HL-60 (cell line): ENCODE measurements at regions not wholly inside any gene's neighbourhood (a gene's known extent, or its start where the extent isn't known, plus 50 kb on each side); places are given as distances from the start of the nearest gene placed in this dataset.

Experiments
- DNase-seq, 2 experiments: peaks; one replicate each; pipeline ENCODE4 v3.0.0-alpha.2; 2010 to 2020; ENCODE audit warnings: low read depth in 1 of 2, low spot score in 1 of 2
- H3K27ac ChIP-seq: fragments of 250-450 bp; sonication (Bioruptor Pico); replicated peaks from 2 replicates; pipeline ENCODE4 v1.5.1; 2020; ENCODE audit warnings: mild to moderate bottlenecking, moderate library complexity
- H3K27me3 ChIP-seq: fragments of 250-450 bp; sonication (Bioruptor Pico); 2 replicates; pipeline ENCODE4 v1.5.1; 2021; ENCODE audit warnings: mild to moderate bottlenecking, moderate library complexity; ENCODE audit not compliant: insufficient read depth, poor library complexity, severe bottlenecking
- H3K4me3 ChIP-seq: replicated peaks from 2 replicates; pipeline ENCODE4 v1.5.1; 2011; ENCODE audit warnings: mild to moderate bottlenecking, control low read depth, low read length; ENCODE audit not compliant: insufficient read depth
- CTCF ChIP-seq: IDR thresholded peaks from one replicate; pipeline ENCODE4 v1.5.1; 2011; ENCODE audit warnings: low read length, control low read depth, inconsistent platforms; ENCODE audit not compliant: insufficient read depth
- GABPA ChIP-seq: IDR thresholded peaks from 2 replicates; pipeline ENCODE4 v1.6.1; 2012; ENCODE audit warnings: low read depth
- POLR2AphosphoS5 ChIP-seq: IDR thresholded peaks from 2 replicates; pipeline ENCODE4 v1.6.1; 2012; ENCODE audit warnings: low read depth
- REST ChIP-seq: IDR thresholded peaks from 2 replicates; pipeline ENCODE4 v1.6.1; 2012; ENCODE audit warnings: low read depth; ENCODE audit not compliant: insufficient replicate concordance
- SPI1 ChIP-seq: IDR thresholded peaks from 2 replicates; pipeline ENCODE4 v1.6.1; 2012; ENCODE audit warnings: low read depth, mild to moderate bottlenecking, borderline replicate concordance

DNA sequence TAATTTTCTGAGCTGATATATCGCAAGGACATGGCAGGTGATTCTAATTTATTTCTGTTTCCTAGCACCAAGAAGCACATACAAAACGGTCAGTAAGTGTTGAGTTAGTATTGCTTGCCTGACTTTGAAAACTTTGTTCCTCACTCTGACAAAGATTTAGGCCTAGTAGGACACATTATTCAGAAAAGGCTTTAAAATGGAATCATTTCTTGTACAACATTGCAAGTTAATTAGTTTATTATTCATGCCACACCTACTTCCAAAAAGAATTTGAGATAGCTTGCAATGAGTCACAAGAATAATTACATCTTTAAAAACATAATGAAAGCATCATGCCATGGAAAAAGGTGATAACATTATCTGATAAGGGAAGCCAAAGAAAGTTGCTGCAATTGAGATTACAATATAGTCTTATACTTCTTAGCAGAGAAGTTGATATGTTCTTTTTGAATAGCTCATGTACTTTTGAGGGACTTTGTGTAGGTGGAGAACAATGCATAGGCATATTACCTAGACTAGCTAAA, 474.2 kb downstream of the KLF5 start:
- H3K4me3 ChIP-seq: no peak overlapping the region
- H3K27ac ChIP-seq: no peak overlapping the region
- no peak for DNase-seq
- H3K27me3 ChIP-seq: no peaks in the 10 kb centered on the region
- TF ChIP-seq POLR2AphosphoS5: no peak
- TF ChIP-seq CTCF: no peak
- no peak for TF ChIP-seq SPI1
- no peak for TF ChIP-seq REST
- no peak for TF ChIP-seq GABPA

GRCh38 chr13:73532582-73532981, 473.8 kb downstream of the KLF5 start:
- TF ChIP-seq GABPA: no peak
- TF ChIP-seq POLR2AphosphoS5: no peak
- TF ChIP-seq REST: no peak
- no peak for TF ChIP-seq SPI1
- TF ChIP-seq CTCF: no peak
- DNase-seq: no peak
- H3K27ac ChIP-seq: no peak overlapping the region
- no peak overlapping the region for H3K4me3 ChIP-seq
- H3K27me3 ChIP-seq: no peaks in the 10 kb centered on the region

DNA sequence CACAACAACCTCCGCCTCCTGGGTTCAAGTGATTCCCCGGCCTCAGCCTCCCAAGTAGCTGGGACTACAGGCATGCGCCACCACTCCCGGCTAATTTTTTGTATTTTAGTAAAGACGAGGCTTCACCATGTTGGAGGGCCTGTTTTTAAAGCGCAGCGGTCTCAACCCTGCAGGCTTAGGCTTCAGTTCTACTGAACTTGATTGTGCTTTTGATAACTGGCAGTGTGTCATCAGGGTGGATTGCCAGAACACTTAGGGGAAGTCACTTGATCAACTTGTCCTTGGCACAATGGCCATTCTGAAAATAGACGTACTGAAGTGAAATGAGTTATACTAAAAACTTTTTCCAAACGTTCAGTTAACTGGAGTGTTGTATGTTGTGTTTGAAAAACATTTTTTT, 472.2 kb downstream of the KLF5 start:
- no peak for DNase-seq
- Histone ChIP-seq H3K4me3 (no peak overlapping the region), H3K27me3 (no peaks in the 10 kb centered on the region), H3K27ac (no peak overlapping the region)
- no peak for TF ChIP-seq POLR2AphosphoS5
- TF ChIP-seq REST: no peak
- TF ChIP-seq GABPA: no peak

DNA sequence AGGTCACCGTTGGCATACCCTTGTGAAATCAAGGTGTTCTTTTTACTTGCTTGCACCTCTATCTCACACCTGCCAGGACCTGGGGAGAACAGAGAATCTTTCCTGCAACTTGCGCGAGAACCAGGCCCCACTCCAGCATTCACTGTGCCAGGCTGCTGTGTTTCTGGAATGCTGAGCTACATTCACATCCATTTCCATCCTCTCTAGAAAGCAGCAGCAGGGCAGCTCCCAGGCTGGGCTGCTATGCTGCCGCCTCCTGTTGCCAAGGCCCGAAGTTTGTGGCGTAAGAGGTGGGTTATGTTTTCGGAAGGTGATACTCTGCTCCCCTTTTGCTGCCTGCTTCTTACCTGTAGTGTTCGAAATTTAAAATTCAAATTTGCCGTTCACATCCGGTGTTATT, 464.1 kb downstream of the KLF5 start:
- Histone ChIP-seq H3K27me3 (peaks cover 2% of the 10 kb centered on the region), H3K4me3 (no peak overlapping the region), H3K27ac (no peak overlapping the region)
- TF ChIP-seq SPI1: no peak
- no peak for TF ChIP-seq GABPA
- DNase-seq: no peak
